ENCODE measurements at regions not wholly inside any gene's neighbourhood (a gene's known extent, or its start where the extent isn't known, plus 50 kb on each side); places are given as distances from the start of the nearest gene placed in this dataset.

DNA sequence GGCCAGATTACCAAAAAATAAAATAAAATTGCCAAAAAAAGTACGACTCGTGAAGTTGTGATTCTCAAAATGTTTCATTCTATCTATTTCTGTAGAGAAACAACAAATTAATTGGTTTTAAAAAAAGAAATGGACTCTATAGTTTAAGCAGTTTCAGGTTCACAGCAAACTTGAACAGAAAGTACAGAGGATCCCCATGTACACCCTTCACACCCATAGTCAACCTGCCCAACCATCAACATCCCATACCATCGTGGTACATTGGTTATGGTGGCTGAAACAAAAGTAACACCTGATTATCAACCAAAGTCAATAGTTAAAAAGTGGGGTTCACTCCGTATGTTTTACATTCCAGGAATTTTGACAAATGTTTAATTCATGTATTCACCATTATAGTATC, 496.1 kb downstream of the ANKRD7 start:
- TF ChIP-seq SUZ12 (IDR thresholded peaks at IDR 0.05) = no peak
- no peak for TF ChIP-seq BHLHE40 (IDR thresholded peaks at IDR 0.05; ENCODE audit: borderline replicate concordance)
- TF ChIP-seq, protein P1, sequence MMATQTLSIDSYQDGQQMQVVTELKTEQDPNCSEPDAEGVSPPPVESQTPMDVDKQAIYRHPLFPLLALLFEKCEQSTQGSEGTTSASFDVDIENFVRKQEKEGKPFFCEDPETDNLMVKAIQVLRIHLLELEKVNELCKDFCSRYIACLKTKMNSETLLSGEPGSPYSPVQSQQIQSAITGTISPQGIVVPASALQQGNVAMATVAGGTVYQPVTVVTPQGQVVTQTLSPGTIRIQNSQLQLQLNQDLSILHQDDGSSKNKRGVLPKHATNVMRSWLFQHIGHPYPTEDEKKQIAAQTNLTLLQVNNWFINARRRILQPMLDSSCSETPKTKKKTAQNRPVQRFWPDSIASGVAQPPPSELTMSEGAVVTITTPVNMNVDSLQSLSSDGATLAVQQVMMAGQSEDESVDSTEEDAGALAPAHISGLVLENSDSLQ (IDR thresholded peaks at IDR 0.05) = no peak
- no peak for TF ChIP-seq ZNF384 (IDR thresholded peaks at IDR 0.05)
- TF ChIP-seq ELF4 (IDR thresholded peaks at IDR 0.05) = no peak
